Stimulated activated CD8-positive, alpha-beta memory T cell treated with anti-CD3 and anti-CD28 coated beads, Interleukin-12 subunit alpha, Interleukin-12 subunit beta, amount 100 ng/mL, for 1 hour (primary cell): ENCODE measurements at regions not wholly inside any gene's neighbourhood (a gene's known extent, or its start where the extent isn't known, plus 50 kb on each side); places are given as distances from the start of the nearest gene placed in this dataset.

Experiments
- DNase-seq: peaks from one replicate; pipeline ENCODE4 v3.0.0-alpha.2; 2020; ENCODE audit warnings: low read depth

- DNase-seq, result no peak
These were observed 75.6 kb downstream of the ICOS start for GRCh38 chr2:204012072-204012653.

DNA sequence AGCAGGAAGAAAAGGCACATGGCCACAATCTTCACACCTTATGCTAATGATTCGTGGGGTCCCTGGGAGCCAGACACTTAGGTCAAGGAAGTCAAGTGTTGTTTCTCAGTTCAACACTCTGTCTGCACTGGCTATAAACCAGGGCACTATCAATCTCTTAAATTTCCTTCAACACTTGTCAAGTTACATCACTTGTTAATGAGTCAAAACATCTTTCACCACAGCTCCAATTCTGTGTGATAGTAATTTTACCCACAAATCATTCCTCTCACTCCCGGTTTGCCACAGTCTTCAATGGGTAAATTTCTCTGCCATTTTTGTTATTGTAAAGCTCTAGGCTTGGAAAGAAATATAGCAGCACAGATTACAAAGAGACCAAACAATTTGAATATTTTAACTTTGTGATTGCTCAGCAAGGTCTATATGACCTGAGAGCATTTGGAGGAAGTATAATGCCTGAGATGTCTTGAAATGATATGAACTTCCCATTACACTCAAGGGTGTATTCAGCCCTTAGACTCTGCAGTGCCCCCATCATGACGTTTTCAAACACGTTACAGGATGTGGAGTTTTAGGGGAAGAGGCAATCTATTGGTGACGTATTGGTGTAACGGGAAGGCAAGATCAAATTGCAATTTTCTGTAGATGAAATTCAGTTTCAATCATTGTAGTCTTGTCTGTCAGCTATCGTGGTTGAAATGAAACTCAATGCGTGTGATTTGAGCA is 78.7 kb downstream of the ICOS start:
- no peak for DNase-seq

DNA sequence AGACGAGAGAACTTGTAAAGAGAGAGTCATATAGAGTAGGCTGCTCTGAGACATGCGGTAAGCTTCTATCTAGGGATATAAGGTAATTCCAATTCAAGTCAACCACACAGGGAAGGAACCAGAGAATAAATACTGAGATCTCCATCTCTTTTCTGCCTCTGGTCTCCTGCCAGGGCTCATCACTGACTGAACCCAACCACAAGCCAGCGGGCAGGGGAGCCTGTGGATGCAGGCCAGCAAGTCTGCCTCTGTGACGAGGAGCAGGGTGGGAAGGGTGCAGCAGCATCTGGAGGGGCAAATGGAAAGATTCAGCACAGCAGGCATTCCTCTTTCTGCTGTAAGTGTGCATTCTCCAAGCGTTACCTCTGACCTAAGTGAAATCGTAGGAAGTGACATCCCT is 82.2 kb downstream of the ICOS start:
- DNase-seq, result no peak

DNA sequence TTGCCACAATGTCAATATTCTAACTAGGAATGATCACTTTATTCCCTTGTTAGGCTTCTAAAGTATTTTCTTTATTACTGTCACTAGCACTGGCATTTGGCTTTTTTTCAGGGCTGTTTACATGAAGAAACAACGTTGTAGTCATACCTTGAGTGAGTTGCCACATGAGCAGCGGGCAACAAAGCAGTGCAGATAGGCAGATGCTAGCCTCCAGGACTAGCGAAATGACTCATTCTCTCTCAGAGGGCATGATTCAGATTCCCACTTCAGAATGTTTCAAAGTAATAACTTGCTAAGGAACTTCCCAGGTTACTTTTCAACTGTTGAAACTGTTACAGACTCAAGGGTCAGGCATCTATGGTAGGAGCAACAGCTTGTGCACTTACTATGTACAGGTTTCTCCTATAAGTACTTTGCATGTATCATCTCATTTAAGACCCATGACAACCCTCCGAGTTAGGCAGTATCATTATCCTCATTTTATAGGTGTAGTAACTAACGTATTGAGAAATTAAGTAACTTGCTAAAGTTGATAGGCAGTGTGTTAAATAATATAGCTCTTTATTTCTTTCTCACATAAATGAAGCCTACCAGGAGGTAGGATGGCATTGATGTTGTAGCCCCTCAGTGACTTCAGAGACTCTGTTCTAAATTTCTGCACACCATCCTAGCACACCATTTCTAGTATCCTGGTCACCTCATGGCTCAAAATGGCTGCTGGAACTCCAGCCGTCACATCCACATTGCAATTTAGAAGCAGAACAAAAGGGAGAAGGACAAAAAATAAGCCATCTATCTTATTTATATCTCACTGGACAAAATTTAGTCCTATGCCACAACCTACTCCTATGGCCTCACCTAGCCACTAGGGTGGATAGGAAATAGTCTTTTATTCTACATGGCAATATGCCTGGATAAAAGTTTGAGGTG is 83.3 kb downstream of the ICOS start:
- DNase-seq, result no peak

DNA sequence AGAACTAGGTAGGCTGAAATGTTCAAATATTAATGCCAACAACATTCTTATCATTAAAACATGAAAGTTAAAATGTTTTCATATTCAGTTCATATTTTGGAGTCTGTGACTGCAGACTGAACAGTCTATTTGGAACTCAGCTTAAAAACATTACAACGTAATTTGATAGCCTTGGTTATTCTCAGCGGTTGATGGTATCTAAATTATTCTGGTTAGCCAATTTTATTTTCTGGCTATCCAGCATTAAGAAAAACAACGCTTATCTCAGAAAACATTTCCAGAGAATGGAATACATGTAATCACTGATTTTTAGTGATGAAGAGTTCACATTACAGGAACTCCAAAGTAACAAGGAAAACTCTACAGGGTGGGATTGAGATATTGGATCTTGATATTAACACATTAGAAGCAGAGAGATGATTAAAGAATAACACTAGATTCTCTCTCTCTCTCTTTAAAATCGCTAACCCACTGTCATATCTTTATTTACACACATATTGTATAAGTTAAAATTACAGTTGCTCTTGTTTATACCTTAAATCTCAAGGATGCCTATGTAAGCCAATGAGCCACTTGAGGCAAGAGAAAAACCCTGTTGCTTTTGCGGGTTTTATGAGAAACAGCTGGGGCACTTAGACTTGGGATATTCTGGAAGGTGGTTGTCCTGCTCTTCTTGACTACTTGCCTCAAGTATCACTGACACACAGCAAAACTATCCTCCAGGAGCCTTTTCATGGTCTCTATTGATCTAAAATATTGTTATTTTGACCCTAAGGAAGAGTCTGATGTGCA is 84.9 kb downstream of the ICOS start:
- no peak for DNase-seq

- no peak for DNase-seq
These were observed 86.0 kb downstream of the ICOS start for GRCh38 chr2:204022550-204022949.

DNA sequence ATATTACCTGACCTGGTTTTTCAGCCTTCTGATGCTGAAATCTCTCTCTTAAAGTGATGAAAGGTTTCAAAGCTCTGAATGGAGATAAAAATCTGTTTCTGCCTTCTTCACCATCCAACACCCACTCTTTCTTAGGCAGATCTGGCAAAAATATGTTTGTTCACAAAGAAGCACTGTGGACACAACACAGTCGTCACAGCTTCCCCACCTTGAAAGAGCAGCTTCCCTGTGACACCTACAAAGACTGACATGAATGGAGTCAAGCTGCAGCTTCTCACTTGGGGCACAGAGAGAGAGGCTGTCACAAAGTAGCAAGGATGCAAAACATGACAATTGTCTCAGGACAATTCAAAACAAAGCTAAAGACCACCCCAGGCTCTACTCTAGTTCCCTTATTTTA is 86.5 kb downstream of the ICOS start:
- no peak for DNase-seq

DNA sequence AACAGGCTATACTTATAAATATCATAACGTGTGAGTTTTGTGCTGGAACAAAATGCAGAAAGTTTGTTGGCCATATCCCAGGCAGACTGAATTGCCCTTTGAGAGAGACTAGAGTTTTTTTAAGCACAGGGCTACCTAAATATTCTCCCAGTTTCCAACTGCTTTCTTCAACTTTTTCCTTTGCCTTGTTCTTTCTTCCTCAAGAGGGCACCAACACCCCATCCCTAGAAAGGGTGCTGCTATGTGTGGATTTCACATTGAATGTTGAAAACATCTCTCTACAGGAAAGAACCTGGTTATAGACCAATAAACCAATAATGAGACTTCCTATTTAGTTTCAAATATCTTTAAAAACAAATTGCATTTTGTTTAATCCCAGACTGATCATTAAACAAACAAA is 87.9 kb downstream of the ICOS start:
- DNase-seq, result no peak

DNA sequence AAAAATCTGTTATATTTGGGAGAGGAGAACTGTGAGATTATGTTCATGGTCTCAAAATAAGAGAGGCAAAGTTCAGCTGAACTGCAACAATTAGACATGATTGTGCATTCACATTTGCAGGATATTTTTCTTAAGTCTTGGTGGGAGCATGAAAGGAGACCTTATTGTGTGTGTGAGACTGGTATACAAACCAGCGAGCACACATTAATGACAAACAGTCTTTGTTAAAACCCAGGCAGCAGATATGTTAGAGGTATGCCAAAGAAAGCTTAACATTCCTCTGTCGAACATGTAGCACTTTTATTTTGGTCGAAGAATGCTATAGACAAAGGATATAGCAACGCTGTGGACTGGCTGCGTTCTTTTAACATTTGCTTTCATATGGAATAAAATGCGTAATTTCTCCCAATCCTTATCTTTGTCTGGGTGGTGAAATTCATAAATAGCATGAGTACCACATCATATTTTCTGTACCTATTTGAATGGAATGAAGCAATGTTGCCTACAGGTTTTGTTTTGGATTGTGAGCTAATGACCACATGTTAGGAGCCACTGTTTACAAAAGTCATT is 88.4 kb downstream of the ICOS start:
- DNase-seq, result no peak

DNA sequence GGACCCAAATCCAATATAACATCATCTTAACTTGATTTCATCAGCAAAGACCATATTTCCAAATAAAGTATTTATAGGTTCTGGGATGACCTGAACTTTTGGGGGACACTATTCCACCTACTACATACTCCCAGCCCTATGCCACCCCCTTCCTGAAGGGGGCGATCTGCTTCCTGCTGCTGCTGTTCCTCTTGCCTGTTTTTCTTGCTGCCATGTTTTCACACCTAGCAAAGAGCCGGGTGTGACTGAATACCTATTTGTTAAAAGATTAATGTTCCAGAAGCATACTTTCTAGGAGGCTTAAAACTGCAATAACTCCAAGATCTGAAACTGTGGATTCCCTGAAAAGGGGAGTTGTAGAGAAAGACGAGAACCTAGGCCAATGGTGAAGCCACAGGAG is 89.7 kb downstream of the ICOS start:
- no peak for DNase-seq

- DNase-seq, result no peak
These were observed 90.5 kb downstream of the ICOS start for GRCh38 chr2:204027091-204027490.

DNA sequence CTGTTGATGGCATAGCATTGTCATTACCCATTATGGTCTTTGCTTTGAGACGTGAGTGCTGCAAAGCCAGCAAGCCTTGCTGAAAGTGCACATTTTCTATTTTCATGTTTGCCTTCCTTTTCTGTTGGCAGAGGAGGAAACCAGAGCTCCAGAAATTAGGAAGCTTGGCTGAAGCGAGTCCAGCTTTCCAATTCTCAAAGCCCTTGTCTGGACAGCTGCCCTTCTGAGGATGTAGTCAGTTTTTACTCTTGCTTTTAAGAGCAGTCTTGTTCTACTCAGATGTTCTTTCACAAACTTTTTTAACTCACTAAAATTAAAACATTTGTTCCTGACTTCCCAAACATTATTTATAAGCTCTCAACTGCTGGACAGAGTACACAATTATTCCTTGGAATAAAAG is 93.8 kb downstream of the ICOS start:
- no peak for DNase-seq

DNA sequence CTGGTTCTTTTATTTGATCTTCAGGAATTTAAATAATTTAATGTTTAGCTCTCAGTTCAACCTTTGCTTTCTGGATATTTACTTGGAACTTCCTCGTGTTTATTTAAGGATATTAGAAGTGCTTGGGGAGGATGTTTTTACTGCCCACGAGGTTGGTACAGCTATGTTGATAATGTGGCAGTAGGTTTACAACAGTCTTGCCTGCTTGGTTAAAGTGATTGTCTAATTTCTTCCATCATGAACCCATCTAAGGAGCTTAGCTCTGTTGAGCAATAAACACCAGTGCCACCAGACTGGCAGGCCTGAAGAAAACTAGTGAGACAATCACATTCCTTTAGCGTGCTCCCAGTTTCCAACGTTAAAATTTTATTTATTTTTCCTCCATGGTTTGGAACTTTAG is 94.5 kb downstream of the ICOS start:
- no peak for DNase-seq

DNA sequence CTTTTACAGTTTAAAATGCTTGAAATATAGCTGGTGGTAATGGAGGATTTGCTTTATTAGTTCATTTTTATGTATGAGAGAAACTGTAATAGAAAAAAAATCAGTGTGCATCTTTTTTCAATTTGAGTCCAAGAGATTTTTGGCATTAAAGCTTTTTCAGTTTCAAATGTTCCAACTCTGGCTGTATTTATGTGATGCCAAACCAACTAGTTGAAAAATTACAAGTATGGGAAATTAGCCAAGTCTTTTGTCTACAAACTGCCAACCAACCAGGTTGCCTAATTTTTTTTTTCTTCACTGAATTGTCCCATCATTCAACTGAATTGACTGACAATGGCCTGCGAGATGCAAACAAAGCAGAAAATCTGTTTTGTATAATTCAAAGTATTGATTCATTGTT is 95.7 kb downstream of the ICOS start:
- DNase-seq, result no peak

GRCh38 chr2:204033611-204034495 is 97.3 kb downstream of the ICOS start:
- DNase-seq, result no peak

DNA sequence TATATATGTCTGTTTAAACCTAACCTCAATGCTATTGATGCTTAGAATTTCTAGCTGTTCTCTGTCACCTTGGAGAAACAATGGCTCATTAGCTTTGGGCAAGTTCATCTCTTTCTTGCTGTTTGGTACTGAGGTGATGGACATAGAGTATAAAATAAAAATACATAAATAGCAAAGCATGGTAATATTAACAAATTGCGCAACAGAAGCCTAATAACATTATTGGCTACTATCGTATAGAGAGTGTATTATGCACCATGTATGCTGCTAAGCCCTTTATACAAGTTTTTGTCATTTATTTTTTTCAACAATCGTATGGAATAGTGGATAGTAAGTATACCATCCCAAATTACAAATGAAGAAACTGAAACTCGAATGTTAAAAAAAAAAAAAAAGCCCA is 100.1 kb downstream of the ICOS start:
- no peak for DNase-seq

DNA sequence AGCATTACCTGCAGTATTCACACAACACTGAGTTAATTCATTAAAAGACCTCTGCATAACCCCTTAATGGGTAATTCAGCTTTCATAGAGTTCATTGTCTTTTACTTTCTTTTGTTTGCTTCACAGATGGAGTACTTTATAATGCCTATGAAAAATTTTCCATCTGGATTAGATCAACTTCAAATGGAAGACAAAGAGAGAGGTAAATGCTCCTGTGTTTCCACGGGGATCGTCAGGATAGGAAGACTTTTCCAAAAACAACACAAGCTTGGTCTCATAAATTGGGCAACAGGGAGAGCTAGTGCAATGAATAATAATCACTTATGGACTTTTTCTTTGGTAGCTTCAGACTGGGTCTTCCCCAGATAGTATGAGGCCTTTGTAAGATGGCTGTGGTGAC is 100.7 kb downstream of the ICOS start:
- no peak for DNase-seq

GRCh38 chr2:204039298-204039838 is 102.8 kb downstream of the ICOS start:
- no peak for DNase-seq

DNA sequence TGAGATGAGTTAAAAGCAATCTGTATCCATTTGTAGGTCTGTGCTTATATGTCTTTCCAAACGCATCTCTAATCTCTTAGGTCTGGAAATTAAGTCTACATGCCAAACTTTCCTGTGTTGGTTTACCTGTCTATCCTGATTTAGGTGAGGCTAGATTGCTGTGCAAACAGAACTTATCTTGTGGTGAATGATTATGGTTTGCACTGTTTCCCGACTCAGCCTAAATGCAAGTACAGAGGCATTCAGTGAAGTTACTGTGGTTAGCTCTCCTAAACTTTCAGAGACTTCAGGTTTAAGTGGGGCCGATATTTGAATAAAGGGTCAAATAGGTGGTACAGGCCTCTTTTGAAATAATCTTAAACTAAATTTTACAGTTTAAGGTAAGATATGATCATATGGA is 103.5 kb downstream of the ICOS start:
- DNase-seq, result no peak

- DNase-seq, result no peak
These were observed 105.8 kb downstream of the ICOS start for GRCh38 chr2:204042401-204042800.

- DNase-seq, result no peak
These were observed 109.6 kb downstream of the ICOS start for GRCh38 chr2:204046145-204046544.
